ENCODE measurements at regions not wholly inside any gene's neighbourhood (a gene's known extent, or its start where the extent isn't known, plus 50 kb on each side); places are given as distances from the start of the nearest gene placed in this dataset.
A peak's percentile ranks its signal among the peaks of the same experiment; 100 is the strongest.
"Not testable (repeated sequence)": the region's sequence is repeated elsewhere in the genome, so short reads cannot be mapped to it uniquely, and the experiment has no call there.

DNA sequence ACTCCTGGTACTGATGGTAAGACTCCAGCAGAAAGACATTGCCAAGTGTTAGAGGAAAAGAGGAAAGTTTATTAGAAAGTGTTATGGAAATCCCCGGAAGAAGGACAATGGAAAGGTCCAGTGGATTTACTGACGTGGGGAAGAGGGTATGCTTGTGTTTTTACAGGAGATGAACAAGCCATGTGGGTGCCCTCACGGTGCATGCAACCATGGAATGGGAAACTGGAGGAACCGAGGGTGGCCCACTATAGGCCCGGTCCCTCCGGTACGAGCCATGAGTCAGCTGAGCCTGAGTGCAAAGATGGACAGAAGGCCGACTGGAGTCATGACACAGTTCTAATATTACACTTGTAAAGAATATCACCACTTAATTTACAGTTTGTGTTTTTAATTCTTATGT, 123.3 kb upstream of the ZCCHC13 start:
- DNase-seq: no peak

- no peak for DNase-seq
These were observed 124.0 kb upstream of the ZCCHC13 start for GRCh38 chrX:74179990-74180389.

DNA sequence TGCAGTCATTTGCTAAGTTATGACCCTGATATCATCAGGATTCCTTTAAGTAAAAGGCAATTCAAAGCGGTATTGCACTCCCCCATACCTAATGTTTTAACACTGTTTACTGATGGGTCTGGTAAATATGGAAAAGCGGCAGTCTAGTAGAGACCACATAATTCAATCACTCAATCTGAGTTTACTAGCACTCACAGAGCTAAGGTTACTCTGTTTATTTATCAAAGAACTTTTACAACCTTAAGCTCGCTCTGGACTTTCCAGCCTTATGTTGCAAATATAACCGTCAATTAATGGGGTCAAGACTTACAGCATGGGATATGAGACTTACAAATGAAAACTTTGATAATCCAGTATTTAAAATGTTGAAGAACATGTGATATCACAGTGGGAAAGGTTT, 124.5 kb upstream of the ZCCHC13 start:
- no peak for DNase-seq

GRCh38 chrX:74179071-74179470, 124.9 kb upstream of the ZCCHC13 start:
- no peak for DNase-seq

- peak in 4 of 51 donors; percentile 0 to 6 (median 0) for DNase-seq
These were observed 125.4 kb upstream of the ZCCHC13 start for GRCh38 chrX:74178536-74178935.

DNA sequence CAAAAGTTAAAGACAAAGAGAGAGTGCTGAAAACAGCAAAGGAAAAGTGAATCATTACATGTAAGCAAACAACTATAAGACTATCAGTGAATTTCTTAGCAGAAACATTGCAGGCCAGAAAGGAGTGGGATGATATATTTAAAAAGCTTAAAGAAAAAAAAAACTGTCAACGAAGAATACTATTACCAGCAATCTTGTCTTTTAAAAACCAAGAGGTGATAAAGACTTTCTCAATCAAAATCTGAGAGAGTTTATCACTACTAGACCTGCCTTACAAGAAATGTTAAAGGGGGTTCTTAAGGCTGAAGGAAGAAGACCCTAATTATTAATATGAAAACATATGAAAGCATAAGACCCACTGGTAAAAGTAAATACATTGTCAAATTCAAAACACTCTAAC, 132.5 kb upstream of the ZCCHC13 start:
- no peak for DNase-seq

DNA sequence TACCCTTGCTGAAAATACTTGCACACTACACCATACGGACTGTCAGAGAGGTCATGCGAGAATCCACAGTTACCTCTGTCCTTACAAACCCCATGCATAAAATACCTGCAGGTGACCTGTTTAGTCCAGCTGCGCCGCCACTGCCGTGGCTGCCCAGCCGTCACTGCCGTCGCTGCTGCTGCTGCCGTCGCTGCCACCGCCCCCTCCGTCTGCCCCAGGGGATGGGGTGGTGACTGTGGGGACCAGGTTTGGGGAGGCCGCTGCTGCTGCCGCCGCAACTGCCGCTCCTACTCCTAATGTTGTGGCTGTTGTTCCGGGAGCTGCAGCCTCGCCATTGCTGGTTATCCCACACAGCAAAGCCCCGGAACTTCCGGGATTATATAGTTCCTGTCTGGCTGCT, 141.8 kb upstream of the ZCCHC13 start:
- no peak for DNase-seq

DNA sequence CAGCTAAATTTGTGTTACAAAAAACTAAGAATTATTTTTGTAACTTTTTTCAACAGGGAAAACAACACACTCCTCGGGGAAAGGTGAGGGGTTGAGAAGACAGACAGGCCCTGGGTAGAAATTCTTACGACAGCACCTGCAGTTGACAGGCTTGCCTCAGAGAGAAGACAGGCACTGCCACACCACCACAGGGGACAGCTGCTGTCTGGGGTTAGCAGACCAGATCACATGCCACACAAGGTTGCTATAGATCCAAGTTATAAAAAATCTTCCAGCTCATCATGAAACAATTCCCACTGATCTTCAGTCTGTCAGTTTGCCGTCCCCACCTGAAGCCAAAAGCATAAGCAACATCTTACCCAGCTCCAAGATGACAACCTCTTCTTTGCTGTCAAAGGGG, 143.2 kb upstream of the ZCCHC13 start:
- DNase-seq: no peak

- no peak for DNase-seq
These were observed 143.6 kb upstream of the ZCCHC13 start for GRCh38 chrX:74160358-74160757.

DNA sequence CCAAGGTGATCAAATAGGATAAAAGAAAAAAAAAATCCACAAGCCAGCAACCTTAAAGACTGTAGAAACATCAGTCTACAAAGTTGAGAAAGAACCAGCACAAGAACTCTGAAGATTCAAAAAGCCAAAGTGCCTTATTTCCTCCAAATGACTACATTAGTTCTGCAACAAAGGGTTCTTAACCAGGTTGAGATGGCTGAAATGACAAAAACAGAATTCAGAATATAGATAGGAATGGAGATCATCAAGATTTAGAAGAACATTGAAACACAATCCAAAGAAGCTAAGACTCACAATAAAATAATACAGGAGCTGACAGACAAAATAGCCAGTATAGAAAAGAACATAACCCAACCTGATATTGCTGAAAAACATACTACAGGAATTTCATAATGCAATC, 156.5 kb upstream of the ZCCHC13 start:
- DNase-seq: no peak

GRCh38 chrX:74138943-74139342, 165.0 kb upstream of the ZCCHC13 start:
- no peak for DNase-seq

DNA sequence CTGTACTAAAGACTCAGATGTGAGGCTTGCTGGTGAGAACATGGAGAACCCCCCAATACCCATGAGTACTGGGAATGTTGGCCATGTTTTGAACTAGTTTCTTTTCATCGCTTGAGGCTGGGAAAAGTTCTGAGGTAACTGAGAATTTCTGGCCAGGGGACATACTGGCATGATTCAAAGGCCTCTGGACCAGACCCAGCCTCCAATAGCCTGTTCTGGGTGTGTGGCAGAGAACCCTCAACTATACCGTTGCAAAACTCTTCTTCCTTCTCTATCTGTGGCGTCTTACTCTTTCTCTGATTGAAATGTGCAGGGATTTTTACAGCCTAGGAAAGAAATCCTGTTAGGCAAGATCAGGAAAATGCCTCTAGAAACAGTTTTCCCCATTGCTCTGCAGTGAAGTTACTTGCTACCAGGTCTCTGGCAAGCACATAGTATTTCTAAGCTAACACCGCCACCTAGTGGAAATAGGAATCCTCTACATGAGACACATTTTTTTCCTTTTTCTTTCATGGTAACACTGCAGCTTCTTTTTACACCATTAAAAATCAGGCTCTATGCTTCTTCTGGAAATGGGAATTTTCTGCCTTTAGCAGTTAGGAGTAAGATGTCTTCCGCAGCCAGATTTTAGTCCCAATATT, 170.7 kb upstream of the ZCCHC13 start:
- peak in 6 of 51 donors; percentile 0 to 25 (median 4) for DNase-seq

DNA sequence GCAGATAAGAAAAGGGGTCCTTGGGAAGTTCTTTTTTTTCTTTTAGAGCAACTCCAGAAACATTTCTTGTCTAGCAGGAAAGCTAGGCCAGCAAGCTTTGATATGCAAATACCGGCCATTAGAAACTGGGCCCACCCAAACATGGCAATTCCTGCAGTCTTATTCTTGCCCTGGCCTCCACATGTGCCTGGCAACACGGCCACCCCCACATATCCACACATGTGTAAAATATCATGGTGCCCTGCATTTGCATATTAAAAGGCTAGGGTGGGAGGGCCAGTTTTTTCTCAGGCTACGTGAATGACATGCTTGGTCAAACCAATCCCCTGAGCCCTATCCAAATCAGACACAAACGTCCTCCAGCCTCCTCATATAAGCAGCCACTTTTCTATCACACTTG, 171.7 kb upstream of the ZCCHC13 start:
- peak in 1 of 51 donors; percentile 0 for DNase-seq

DNA sequence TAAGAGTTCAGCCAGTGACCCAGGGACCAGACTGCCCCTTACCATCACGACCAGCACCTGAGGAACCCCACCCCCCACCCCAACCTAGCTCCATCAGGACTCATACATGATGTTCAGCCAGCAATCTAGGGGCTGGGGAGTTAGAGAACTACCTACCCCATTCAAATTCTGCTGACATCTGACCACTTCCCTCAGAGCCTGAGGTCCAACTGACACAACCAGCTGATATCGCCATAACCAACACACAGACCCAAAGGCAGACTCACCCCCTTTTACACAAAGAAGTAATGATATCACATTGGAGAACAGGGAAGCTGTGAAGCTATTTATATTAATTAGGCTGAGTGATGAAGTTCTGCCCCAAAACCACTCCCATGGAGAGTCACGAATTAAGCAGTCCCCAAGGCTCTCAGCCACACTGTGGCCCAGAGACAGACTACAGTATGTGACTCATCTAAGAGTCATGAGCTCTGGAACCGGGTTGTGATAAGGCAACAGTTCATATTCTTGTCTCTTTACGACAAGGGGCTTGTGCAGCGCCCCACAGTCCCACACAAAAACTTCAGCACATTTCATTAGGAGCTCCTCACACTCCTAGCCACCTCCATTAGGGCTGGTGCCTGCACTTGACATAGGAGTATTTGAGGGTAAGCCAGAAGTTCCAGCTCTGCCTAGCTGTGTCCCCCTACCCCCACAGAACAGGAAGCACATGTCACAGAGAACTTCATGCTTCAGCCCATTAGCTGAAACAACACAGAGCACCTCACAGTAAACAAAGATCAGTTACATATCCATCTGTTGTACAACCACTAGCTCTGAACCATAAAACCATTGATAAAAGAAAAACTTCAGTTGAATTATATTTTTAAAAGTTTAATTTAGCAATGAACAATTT, 184.7 kb upstream of the ZCCHC13 start:
- DNase-seq: no peak

GRCh38 chrX:74117962-74118902, 185.7 kb upstream of the ZCCHC13 start:
- DNase-seq: no peak

- no peak for DNase-seq
These were observed 192.7 kb upstream of the ZCCHC13 start for GRCh38 chrX:74111245-74111644.

DNA sequence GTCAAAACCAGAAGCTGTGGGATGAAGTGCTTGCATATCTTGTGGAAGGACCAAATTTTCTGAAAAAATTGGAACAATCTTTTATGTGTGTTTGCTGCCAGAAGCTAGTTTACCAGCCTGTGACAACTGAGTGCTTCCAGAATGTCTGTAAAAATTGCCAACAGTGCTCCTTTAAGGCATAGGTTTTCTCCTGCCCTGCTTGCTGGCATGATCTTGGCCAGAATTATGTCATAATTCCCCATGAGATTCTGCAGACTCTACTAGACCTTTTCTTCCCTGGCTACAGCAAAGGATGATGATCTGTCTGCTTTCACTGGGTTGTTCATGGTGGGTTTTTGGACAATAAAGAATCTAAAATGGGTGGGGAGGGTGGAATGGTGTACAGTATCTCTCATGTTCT, 196.3 kb upstream of the ZCCHC13 start:
- DNase-seq: no peak

DNA sequence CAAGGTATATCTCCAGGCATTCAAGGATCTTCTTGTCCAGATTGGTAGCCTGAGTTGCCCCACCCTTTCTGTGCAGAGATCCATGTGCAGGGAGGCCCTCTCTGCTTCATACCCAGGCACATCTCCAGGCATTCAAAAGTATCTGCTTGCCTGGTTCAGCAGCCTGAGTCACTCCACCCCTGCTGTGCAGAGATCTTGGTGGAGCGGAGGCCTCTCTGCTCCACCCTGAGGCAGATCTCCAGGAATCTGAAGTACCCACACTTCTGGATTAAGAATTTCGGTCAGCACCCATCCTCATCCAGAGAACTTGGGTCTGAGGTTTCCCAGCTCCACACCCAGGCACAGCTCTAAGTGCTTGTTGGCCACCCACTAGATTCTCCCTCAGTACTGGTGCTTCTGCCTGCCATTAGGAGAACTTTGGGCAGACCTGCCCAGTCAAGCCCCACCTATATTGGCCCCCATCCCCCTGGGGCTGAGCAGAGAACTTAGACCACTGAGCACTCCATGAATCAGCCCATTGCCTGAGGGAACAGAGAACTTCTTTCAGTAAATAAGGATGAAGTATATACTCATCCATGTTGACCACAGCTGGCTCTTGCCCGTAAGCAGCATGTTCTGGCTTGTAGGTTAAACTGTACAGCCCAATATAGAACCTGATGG, 199.5 kb upstream of the ZCCHC13 start:
- no peak for DNase-seq

GRCh38 chrX:74098407-74098806, 205.6 kb upstream of the ZCCHC13 start:
- not testable (repeated sequence) for DNase-seq

DNA sequence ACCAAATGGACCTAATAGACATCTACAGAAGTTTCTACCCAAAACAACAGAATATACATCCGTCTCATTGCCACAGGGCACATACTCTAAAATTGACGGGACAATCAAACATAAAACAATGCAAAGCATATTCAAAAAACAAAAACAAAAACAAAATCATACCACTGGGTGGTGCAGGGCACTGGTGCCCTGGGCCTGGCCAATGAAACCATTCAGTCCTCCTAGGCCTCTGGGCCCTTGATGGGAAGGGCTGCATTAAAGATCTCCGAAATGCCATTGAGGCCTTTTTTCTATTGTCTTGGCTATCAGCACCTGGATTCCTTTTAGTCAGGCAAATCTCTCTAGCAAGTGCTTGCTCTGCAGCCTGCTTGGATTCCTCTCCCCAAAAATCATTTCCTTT, 213.9 kb upstream of the ZCCHC13 start:
- DNase-seq: no peak

DNA sequence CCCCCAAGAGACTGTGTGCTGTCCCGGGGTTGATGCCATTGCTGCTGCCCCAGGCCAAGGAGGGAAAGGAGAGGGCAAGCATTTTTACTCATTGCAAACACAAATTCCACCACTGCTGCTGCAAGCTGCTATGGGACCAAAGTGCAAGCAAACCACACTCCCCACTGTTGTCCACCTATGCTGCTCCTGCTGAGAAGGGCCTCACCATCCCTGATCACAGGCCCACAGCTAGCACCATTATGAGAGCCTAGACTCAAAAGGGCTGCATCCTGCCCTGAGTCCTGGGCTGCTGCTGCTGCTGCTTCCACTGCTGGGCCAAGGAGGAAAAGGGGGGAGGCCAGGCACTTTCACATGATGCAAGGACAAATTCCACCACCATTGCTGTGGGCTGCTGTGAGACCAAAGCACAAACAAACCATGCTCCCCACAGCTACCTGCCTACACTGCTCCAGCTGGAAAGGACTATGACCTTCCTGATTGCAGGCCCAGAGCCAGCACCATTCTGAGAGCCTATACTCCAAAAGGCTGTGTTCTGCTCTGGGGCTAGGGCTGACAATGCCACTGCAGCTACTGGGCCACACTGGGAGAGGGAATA, 218.2 kb upstream of the ZCCHC13 start:
- no peak for DNase-seq

All from hypothalamus (tissue), 51 donors.